ENCODE measurements at regions not wholly inside any gene's neighbourhood (a gene's known extent, or its start where the extent isn't known, plus 50 kb on each side); places are given as distances from the start of the nearest gene placed in this dataset.

- TF ChIP-seq EZH2phosphoT487 (IDR thresholded peaks at IDR 0.05; ENCODE audit: borderline replicate concordance, low read length) (no peak), CTCF (IDR thresholded peaks at IDR 0.05; ENCODE audit: low read depth, low read length, poor library complexity, severe bottlenecking) (no peak)
Measured at GRCh38 chr4:66767442-66767841, 777.9 kb downstream of the CENPC start.
